Liver (tissue), 3 donors: ENCODE measurements at regions not wholly inside any gene's neighbourhood (a gene's known extent, or its start where the extent isn't known, plus 50 kb on each side); places are given as distances from the start of the nearest gene placed in this dataset.

Source experiments
- CTCF ChIP-seq: fragments of 150-350 bp; IDR thresholded peaks from 2 replicates; pipeline ENCODE4 v1.5.1; 2017; ENCODE audit warnings: improper control_type of control experiment, low read depth, low read length; ENCODE audit not compliant: missing input control
- FOXA1 ChIP-seq: IDR thresholded peaks from 2 replicates; pipeline ENCODE4 v1.6.1; 2016; ENCODE audit warnings: antibody characterized with exemption
- JUND ChIP-seq, 2 donors: IDR thresholded peaks; 2 replicates each; pipeline ENCODE4 v1.6.1; 2016; ENCODE audit warnings: antibody characterized with exemption in 2 of 2
- MAX ChIP-seq: IDR thresholded peaks from 2 replicates; pipeline ENCODE4 v1.6.1; 2016; ENCODE audit warnings: antibody characterized with exemption
- REST ChIP-seq: IDR thresholded peaks from 2 replicates; pipeline ENCODE4 v1.6.1; 2016; ENCODE audit warnings: antibody characterized with exemption, mild to moderate bottlenecking
- RXRA ChIP-seq, 2 donors: IDR thresholded peaks; 2 replicates each; pipeline ENCODE4 v1.6.1; 2017 to 2018; ENCODE audit warnings: antibody characterized with exemption in 2 of 2, mild to moderate bottlenecking in 1 of 2
- ZBTB33 ChIP-seq: IDR thresholded peaks from 2 replicates; pipeline ENCODE4 v1.6.1; 2016; ENCODE audit warnings: antibody characterized with exemption
- TF ChIP-seq, protein P1 (sequence below): IDR thresholded peaks from 2 replicates; pipeline ENCODE4 v1.6.1; 2016; ENCODE audit warnings: antibody characterized with exemption
- donor health status: healthy.
- donor health status: healthy.

GRCh38 chr7:132023466-132023865 is 467.0 kb upstream of the PODXL start:
- TF ChIP-seq CTCF (no peak), MAX (no peak), RXRA (IDR thresholded peaks at IDR 0.05) (no peak), ZBTB33 (no peak), REST (no peak), JUND (IDR thresholded peaks at IDR 0.05) (no peak), FOXA1 (no peak)
- TF ChIP-seq, protein P1, sequence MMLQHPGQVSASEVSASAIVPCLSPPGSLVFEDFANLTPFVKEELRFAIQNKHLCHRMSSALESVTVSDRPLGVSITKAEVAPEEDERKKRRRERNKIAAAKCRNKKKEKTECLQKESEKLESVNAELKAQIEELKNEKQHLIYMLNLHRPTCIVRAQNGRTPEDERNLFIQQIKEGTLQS, result no peak
